ENCODE measurements at regions not wholly inside any gene's neighbourhood (a gene's known extent, or its start where the extent isn't known, plus 50 kb on each side); places are given as distances from the start of the nearest gene placed in this dataset.

- 0 out of 2 replicates have a peak, but pooled peaks cover 7% of the 10 kb centered on the region for H3K4me1 Mint-ChIP-seq
- ATAC-seq (no peak), DNase-seq (ENCODE audit: low spot score) (no peak)
- no peaks in the 10 kb centered on the region for H3K9me3 Mint-ChIP-seq
- POLR2A ChIA-PET, result no interaction called here
- no peaks in the 10 kb centered on the region for H3K27me3 Mint-ChIP-seq (ENCODE audit: low read depth)
- TF ChIP-seq ELF4 (CRISPR knock-in tag; IDR thresholded peaks at IDR 0.05; ENCODE audit: low read depth) (no peak), ZNF138 (CRISPR knock-in tag; conservative IDR thresholded peaks at IDR 0.05) (no peak), AR (CRISPR knock-in tag; IDR thresholded peaks at IDR 0.05) (no peak), CREB1 (CRISPR knock-in tag; IDR thresholded peaks at IDR 0.05) (no peak), ZBTB43 (CRISPR knock-in tag; IDR thresholded peaks at IDR 0.05) (no peak), MYBL2 (CRISPR knock-in tag; IDR thresholded peaks at IDR 0.05) (no peak), ZNF121 (CRISPR knock-in tag; IDR thresholded peaks at IDR 0.05) (no peak), NFYB (CRISPR knock-in tag; conservative IDR thresholded peaks at IDR 0.05; ENCODE audit: low read depth) (no peak), AFF4 (CRISPR knock-in tag; IDR thresholded peaks at IDR 0.05; ENCODE audit: borderline replicate concordance) (no peak), OVOL2 (CRISPR knock-in tag; IDR thresholded peaks at IDR 0.05; ENCODE audit: borderline replicate concordance) (no peak), EMX1 (CRISPR knock-in tag; IDR thresholded peaks at IDR 0.05) (no peak), CBFB (CRISPR knock-in tag; IDR thresholded peaks at IDR 0.05; ENCODE audit: low read depth) (no peak), TEAD4 (CRISPR knock-in tag; IDR thresholded peaks at IDR 0.05) (no peak), ZNF512 (CRISPR knock-in tag; IDR thresholded peaks at IDR 0.05; ENCODE audit: borderline replicate concordance) (no peak), STAT6 (CRISPR knock-in tag; conservative IDR thresholded peaks at IDR 0.05; ENCODE audit: low read depth) (no peak), RELA (CRISPR knock-in tag; IDR thresholded peaks at IDR 0.05; ENCODE audit: borderline replicate concordance) (no peak), ATF2 (CRISPR knock-in tag; IDR thresholded peaks at IDR 0.05; ENCODE audit: borderline replicate concordance, low read depth) (no peak), ESRRA (CRISPR knock-in tag; IDR thresholded peaks at IDR 0.05; ENCODE audit: borderline replicate concordance) (no peak), IRF1 (CRISPR knock-in tag; IDR thresholded peaks at IDR 0.05) (no peak), MLX (CRISPR knock-in tag; IDR thresholded peaks at IDR 0.05) (no peak)
- CTCF ChIA-PET, result interaction anchor here (0.6 to 1.7 kb wide), 2 partner anchors 36 kb away, joined by 3 to 4 read pairs; no protein-coding TSS in a partner anchor
- H3K4me3 Mint-ChIP-seq, result no peak overlapping the region
- H3K36me3 Mint-ChIP-seq, result no peaks in the 10 kb centered on the region
- H3K27ac Mint-ChIP-seq, result no peak overlapping the region
These were observed 190.2 kb downstream of the TEX29 start for GRCh38 chr13:111510502-111511218.

Measured in WTC11 (cell line).